NCI-H2171 (cell line): ENCODE measurements at regions not wholly inside any gene's neighbourhood (a gene's known extent, or its start where the extent isn't known, plus 50 kb on each side); places are given as distances from the start of the nearest gene placed in this dataset.

Source experiments
- DNase-seq: peaks from one replicate; lab custom pipeline; 2025; lab: John Stamatoyannopoulos, UW

- DNase-seq: no peak
These were observed 184.7 kb upstream of the PCDH15 start for GRCh38 chr10:54985732-54986131.

- DNase-seq: no peak
These were observed 182.2 kb upstream of the PCDH15 start for GRCh38 chr10:54983255-54983654.

GRCh38 chr10:54962134-54962900 is 161.3 kb upstream of the PCDH15 start:
- no peak for DNase-seq

GRCh38 chr10:54961040-54961439 is 160.0 kb upstream of the PCDH15 start:
- DNase-seq: no peak

GRCh38 chr10:54958844-54959243 is 157.8 kb upstream of the PCDH15 start:
- no peak for DNase-seq

- DNase-seq: no peak
These were observed 146.6 kb upstream of the PCDH15 start for GRCh38 chr10:54947605-54948004.

- no peak for DNase-seq
These were observed 139.4 kb upstream of the PCDH15 start for GRCh38 chr10:54940418-54940817.

GRCh38 chr10:54914049-54914448 is 113.0 kb upstream of the PCDH15 start:
- DNase-seq: no peak

- no peak for DNase-seq
These were observed 108.1 kb upstream of the PCDH15 start for GRCh38 chr10:54909165-54909564.

- no peak for DNase-seq
These were observed 107.0 kb upstream of the PCDH15 start for GRCh38 chr10:54908019-54908418.

GRCh38 chr10:54906940-54907339 is 105.9 kb upstream of the PCDH15 start:
- no peak for DNase-seq

GRCh38 chr10:54905578-54906192 is 104.7 kb upstream of the PCDH15 start:
- DNase-seq: no peak

- no peak for DNase-seq
These were observed 103.8 kb upstream of the PCDH15 start for GRCh38 chr10:54904833-54905232.

GRCh38 chr10:54903745-54904144 is 102.7 kb upstream of the PCDH15 start:
- DNase-seq: no peak

- DNase-seq: no peak
These were observed 99.6 kb upstream of the PCDH15 start for GRCh38 chr10:54900584-54900983.

- no peak for DNase-seq
These were observed 80.0 kb upstream of the PCDH15 start for GRCh38 chr10:54880996-54881395.

GRCh38 chr10:54869022-54869421 is 68.0 kb upstream of the PCDH15 start:
- DNase-seq: no peak

GRCh38 chr10:54866666-54867065 is 65.6 kb upstream of the PCDH15 start:
- no peak for DNase-seq

GRCh38 chr10:54854843-54855242 is 53.8 kb upstream of the PCDH15 start:
- DNase-seq: no peak

GRCh38 chr10:54854389-54854788 is 53.4 kb upstream of the PCDH15 start:
- DNase-seq: no peak

GRCh38 chr10:54853883-54854282 is 52.9 kb upstream of the PCDH15 start:
- no peak for DNase-seq
